ENCODE measurements at regions not wholly inside any gene's neighbourhood (a gene's known extent, or its start where the extent isn't known, plus 50 kb on each side); places are given as distances from the start of the nearest gene placed in this dataset.
"Not testable (repeated sequence)": the region's sequence is repeated elsewhere in the genome, so short reads cannot be mapped to it uniquely, and the experiment has no call there.

GRCh38 chr7:51930834-51931233 lies 614.2 kb upstream of the COBL start:
- no peak for DNase-seq (ENCODE audit: low read depth)
- TF ChIP-seq CTCF (IDR thresholded peaks at IDR 0.05; ENCODE audit: low read depth, low read length, missing control alignments), result no peak

GRCh38 chr7:51929818-51930217 lies 613.2 kb upstream of the COBL start:
- TF ChIP-seq CTCF (IDR thresholded peaks at IDR 0.05; ENCODE audit: low read depth, low read length, missing control alignments), result no peak
- DNase-seq (ENCODE audit: low read depth), result no peak
- H3K4me3 ChIP-seq (ENCODE audit: low read depth, low read length), result no peak overlapping the region

More at GRCh38 chr7:51930834-51931233, 614.2 kb upstream of the COBL start:
- H3K4me3 ChIP-seq (ENCODE audit: low read depth, low read length), result no peak overlapping the region

DNA sequence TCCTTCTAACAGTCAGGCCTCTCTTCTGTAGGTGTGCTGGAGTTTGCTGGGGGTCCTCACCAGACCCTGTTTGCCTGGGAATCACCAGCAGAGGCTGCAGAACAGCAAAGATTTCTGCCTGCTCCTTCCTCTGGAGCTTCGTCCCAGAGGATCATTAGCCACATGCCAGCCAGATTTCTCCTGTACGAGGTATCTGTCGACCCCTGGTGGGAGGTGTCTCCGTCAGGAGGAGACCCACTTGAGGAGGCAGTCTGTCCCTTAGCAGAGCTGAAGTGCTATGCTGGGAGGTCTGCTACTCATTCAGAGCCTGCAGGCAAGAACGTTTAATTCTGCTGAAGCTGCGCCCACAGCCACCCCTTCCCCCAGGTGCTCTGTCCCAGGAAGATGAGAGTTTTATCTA lies 611.1 kb upstream of the COBL start:
- DNase-seq (ENCODE audit: low read depth), result no peak
- TF ChIP-seq CTCF (IDR thresholded peaks at IDR 0.05; ENCODE audit: low read depth, low read length, missing control alignments), result no peak
- H3K4me3 ChIP-seq (ENCODE audit: low read depth, low read length), result no peak overlapping the region

DNA sequence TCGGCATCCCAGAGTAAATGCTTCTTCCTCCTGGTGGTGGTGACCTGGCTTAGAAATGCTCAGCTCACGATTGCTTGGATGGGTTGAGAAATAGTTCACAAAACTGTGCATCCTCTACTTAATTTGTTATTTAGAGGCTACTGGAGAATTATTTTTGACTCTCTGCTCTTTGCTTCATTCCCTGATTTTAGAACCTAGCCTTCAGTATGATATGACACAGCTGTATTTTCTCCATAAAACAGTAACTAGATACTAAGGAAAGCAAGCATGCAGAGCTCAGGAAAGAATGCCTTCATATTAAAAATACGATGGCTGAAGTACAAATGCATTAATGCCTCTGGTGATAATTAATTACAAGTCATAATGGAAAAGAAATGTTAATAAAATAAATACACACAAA lies 602.0 kb upstream of the COBL start:
- no peak overlapping the region for H3K4me3 ChIP-seq (ENCODE audit: low read depth, low read length)
- DNase-seq (ENCODE audit: low read depth), result no peak
- no peak for TF ChIP-seq CTCF (IDR thresholded peaks at IDR 0.05; ENCODE audit: low read depth, low read length, missing control alignments)

DNA sequence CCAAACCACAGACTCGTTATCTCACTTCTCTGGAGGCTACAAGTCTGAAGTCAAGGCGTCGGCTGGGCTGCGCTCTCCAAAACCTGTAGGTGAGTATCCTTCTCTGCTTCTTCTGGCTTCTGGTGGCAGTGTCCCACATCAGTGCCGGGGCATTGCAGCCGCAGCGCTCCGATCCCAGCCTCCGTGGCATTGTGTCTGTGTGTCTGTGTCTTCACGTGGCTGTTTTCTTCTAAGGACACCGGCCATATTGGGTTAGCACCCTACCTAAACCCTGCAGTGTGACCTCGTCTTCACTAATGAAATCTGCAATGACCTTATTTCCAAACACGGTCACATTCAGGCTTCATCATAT lies 584.9 kb upstream of the COBL start:
- DNase-seq (ENCODE audit: low read depth), result no peak
- H3K4me3 ChIP-seq (ENCODE audit: low read depth, low read length), result no peak overlapping the region
- no peak for TF ChIP-seq CTCF (IDR thresholded peaks at IDR 0.05; ENCODE audit: low read depth, low read length, missing control alignments)

DNA sequence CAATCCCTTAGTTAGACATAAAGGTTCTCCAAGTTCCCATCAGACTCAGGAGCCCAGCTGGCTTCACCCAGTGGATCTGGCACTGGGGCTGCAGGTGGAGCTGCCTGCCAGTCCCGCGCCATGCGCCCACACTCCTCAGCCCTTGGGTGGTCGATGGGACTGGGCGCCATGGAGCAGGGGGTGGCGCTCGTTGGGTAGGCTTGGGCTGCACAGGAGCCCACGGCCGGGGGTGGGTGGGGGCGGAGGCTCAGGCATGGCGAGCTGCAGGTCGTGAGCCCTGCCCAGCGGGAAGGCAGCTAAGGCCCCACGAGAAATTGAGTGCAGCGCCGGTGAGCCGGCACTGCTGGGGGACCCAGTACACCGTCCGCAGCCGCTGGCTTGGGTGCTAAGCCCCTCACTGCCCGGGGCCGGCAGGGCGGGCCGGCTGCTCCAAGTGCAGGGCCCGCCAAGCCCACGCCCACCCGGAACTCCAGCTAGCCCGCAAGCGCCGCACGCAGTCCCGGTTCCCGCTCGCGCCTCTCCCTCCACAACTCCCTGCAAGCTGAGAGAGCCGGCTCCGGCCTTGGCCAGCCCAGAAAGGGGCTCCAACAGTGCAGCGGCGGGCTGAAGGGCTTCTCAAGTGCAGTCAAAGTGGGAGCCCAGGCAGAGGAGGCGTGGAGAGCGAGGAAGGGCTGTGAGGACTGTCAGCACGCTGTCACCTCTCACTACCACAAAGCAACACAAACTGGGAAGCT lies 584.3 kb upstream of the COBL start:
- not testable (repeated sequence) for H3K4me3 ChIP-seq (ENCODE audit: low read depth, low read length)

DNA sequence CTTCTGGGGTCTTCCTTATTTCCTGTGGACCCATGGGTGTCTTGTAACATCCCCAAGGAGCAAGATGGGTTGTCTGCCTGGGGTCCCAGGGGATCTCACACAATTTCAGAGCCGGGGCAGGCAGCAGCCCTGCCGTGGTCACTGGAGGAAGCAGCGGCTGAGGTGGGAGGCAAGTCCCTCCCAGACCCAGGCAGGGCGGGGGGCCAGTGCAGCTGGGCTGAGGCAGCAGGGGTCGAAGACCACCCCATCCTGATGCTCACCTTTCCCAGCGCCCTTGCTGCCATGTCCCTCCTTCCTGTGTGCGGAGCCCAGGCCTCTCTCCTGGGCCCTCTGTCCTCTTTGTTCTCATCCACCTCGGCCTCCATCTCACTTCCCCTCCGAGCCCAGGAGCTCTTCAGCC lies 583.0 kb upstream of the COBL start:
- no peak for TF ChIP-seq CTCF (IDR thresholded peaks at IDR 0.05; ENCODE audit: low read depth, low read length, missing control alignments)
- no peak for DNase-seq (ENCODE audit: low read depth)
- no peak overlapping the region for H3K4me3 ChIP-seq (ENCODE audit: low read depth, low read length)

More for the DNA sequence above, 584.3 kb upstream of the COBL start:
- not testable (repeated sequence) for DNase-seq (ENCODE audit: low read depth)
